PC-9 (cell line): ENCODE measurements at regions not wholly inside any gene's neighbourhood (a gene's known extent, or its start where the extent isn't known, plus 50 kb on each side); places are given as distances from the start of the nearest gene placed in this dataset.

Experiments used
- BruUV-seq: library from RNA; stranded (reverse); fragments of 400-500 nt; replicated peaks from 2 replicates; lab custom pipeline; 2021; lab: Mats Ljungman, UMichigan
- CTCF ChIA-PET: fragments of 300-600 bp; sonication (Branson Sonifier 250); formaldehyde crosslinking; loops from one replicate; lab custom pipeline; 2022; ENCODE audit warnings: antibody characterized with exemption; lab: Charles Lee
- POLR2A ChIA-PET: fragments of 300-600 bp; sonication (Branson Sonifier 250); formaldehyde crosslinking; loops from one replicate; lab custom pipeline; 2022; ENCODE audit warnings: antibody characterized with exemption; ENCODE audit not compliant: unreplicated experiment; lab: Charles Lee
- DNase-seq, 2 experiments: peaks; one replicate each; pipeline versions ENCODE4 v3.0.0 to v3.0.0-alpha.2; 2015 to 2022; ENCODE audit warnings: mixed read lengths in 1 of 2
- H2AFZ ChIP-seq: fragments of 200-600 bp; sonication (generic); 2 replicates; pipeline ENCODE4 v1.8.1; 2017; ENCODE audit warnings: antibody characterized with exemption
- H3F3A ChIP-seq: fragments of 200-600 bp; sonication (generic); 2 replicates; pipeline ENCODE4 v1.8.1; 2017; ENCODE audit warnings: antibody characterized with exemption, mild to moderate bottlenecking, low read depth; ENCODE audit not compliant: insufficient read depth
- H3K27ac ChIP-seq: fragments of 200-600 bp; sonication (generic); 2 replicates; pipeline ENCODE4 v1.6.1; 2016; ENCODE audit warnings: mixed run types
- H3K27me3 ChIP-seq: fragments of 200-600 bp; sonication (generic); 2 replicates; pipeline ENCODE4 v1.6.1; 2016; ENCODE audit warnings: low read depth, mixed run types; ENCODE audit not compliant: insufficient read depth
- H3K36me3 ChIP-seq: fragments of 200-600 bp; sonication (generic); 2 replicates; pipeline ENCODE4 v1.6.1; 2016; ENCODE audit warnings: low read depth, mixed run types
- H3K4me1 ChIP-seq: fragments of 200-600 bp; sonication (generic); replicated peaks from 2 replicates; pipeline ENCODE4 v1.6.1; 2016; ENCODE audit warnings: mixed run types; ENCODE audit not compliant: insufficient read depth
- H3K4me2 ChIP-seq: fragments of 200-600 bp; sonication (generic); 2 replicates; pipeline ENCODE4 v1.6.1; 2017; ENCODE audit warnings: mixed run types
- H3K4me3 ChIP-seq: fragments of 200-600 bp; sonication (generic); 2 replicates; pipeline ENCODE4 v1.6.1; 2016; ENCODE audit warnings: mixed run types
- H3K79me2 ChIP-seq: fragments of 200-600 bp; sonication (generic); 2 replicates; pipeline ENCODE4 v1.6.1; 2017; ENCODE audit warnings: low read depth, mixed run types
- H3K9me2 ChIP-seq: fragments of 200-600 bp; sonication (generic); 2 replicates; pipeline ENCODE4 v1.8.1; 2017; ENCODE audit warnings: mild to moderate bottlenecking; ENCODE audit not compliant: insufficient read depth
- H3K9me3 ChIP-seq: fragments of 200-600 bp; sonication (generic); 2 replicates; pipeline ENCODE4 v1.8.1; 2016; ENCODE audit warnings: low read depth; ENCODE audit not compliant: insufficient read depth
- H4K20me1 ChIP-seq: fragments of 200-600 bp; sonication (generic); 2 replicates; pipeline ENCODE4 v1.8.1; 2017; ENCODE audit not compliant: insufficient read depth
- EZH2 ChIP-seq: fragments of 200-600 bp; sonication (generic); IDR thresholded peaks from 2 replicates; pipeline ENCODE4 v1.8.0; 2017; ENCODE audit warnings: antibody characterized with exemption, low read depth
- intact Hi-C: fragments of 100-400 bp; cut with micrococcal nuclease; formaldehyde crosslinking; loops from one replicate; pipeline ENCODE4 v1.10.0; 2022; ENCODE audit not compliant: unreplicated experiment
- TF ChIP-seq, protein P1 (sequence below): fragments of 200-600 bp; sonication (generic); conservative IDR thresholded peaks from 2 replicates; pipeline ENCODE4 v1.6.1; 2017; ENCODE audit warnings: mixed run types, antibody characterized with exemption, mild to moderate bottlenecking, moderate library complexity

GRCh38 chr2:221115944-221116343 is 456.2 kb downstream of the EPHA4 start:
- H3K79me2 ChIP-seq = no peaks in the 10 kb centered on the region
- H3K4me3 ChIP-seq = no peak overlapping the region
- intact Hi-C loops = no loop called here
- no peaks in the 10 kb centered on the region; the same call in 1 of the 2 replicates for H3K9me3 ChIP-seq
- ChIA-PET POLR2A (interaction anchor here (0.6 kb wide), 1 partner anchor 226 kb away, joined by 45 read pairs; no protein-coding TSS in a partner anchor), CTCF (no interaction called here)
- DNase-seq = no peak
- H3K27me3 ChIP-seq = no peaks in the 10 kb centered on the region
- H3K9me2 ChIP-seq = no peaks in the 10 kb centered on the region
- H3K4me2 ChIP-seq = no peak overlapping the region
- no peaks in the 10 kb centered on the region for H3F3A ChIP-seq
- H3K4me1 ChIP-seq = no peaks in the 10 kb centered on the region
- no peaks in the 10 kb centered on the region for H4K20me1 ChIP-seq
- no peak overlapping the region for H2AFZ ChIP-seq
- H3K36me3 ChIP-seq = no peaks in the 10 kb centered on the region
- no peak overlapping the region for H3K27ac ChIP-seq
- no peak for TF ChIP-seq EZH2
- TF ChIP-seq, protein P1, sequence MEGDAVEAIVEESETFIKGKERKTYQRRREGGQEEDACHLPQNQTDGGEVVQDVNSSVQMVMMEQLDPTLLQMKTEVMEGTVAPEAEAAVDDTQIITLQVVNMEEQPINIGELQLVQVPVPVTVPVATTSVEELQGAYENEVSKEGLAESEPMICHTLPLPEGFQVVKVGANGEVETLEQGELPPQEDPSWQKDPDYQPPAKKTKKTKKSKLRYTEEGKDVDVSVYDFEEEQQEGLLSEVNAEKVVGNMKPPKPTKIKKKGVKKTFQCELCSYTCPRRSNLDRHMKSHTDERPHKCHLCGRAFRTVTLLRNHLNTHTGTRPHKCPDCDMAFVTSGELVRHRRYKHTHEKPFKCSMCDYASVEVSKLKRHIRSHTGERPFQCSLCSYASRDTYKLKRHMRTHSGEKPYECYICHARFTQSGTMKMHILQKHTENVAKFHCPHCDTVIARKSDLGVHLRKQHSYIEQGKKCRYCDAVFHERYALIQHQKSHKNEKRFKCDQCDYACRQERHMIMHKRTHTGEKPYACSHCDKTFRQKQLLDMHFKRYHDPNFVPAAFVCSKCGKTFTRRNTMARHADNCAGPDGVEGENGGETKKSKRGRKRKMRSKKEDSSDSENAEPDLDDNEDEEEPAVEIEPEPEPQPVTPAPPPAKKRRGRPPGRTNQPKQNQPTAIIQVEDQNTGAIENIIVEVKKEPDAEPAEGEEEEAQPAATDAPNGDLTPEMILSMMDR = no peak
- no TSS peak for BruUV-seq

DNA sequence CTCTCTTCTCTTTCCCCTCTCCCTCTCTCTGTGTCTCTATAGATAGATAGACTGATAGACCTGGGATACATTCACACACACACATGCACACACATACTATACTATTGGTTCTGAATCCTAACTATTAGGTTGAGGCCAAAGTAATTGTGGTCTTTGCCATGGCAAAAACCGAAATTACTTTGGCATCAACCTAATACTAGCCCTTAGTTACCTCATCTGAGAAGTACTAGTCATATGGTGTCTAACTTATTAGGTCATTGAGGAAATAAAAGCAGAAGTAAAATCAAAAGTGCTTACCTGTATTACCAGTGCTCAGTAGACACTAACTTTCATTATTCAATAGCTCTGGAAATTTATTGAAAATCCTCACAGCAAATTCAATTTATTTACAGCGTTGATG is 451.5 kb downstream of the EPHA4 start:
- no peak overlapping the region for H3K27ac ChIP-seq
- CTCF ChIA-PET = no interaction called here
- no peaks in the 10 kb centered on the region; the same call in 1 of the 2 replicates for H3K9me3 ChIP-seq
- H3K4me3 ChIP-seq = no peak overlapping the region
- no peaks in the 10 kb centered on the region for H3K9me2 ChIP-seq
- intact Hi-C loops = no loop called here
- no peak for DNase-seq
- no peaks in the 10 kb centered on the region for H3K27me3 ChIP-seq
- no peak overlapping the region for H2AFZ ChIP-seq
- no peaks in the 10 kb centered on the region for H3K4me1 ChIP-seq
- H3K36me3 ChIP-seq = no peaks in the 10 kb centered on the region
- H3F3A ChIP-seq = no peaks in the 10 kb centered on the region
- no peak overlapping the region for H3K4me2 ChIP-seq
- TF ChIP-seq, protein P1 = no peak
- no peak for TF ChIP-seq EZH2
- H4K20me1 ChIP-seq = no peaks in the 10 kb centered on the region
- no TSS peak for BruUV-seq
- no peaks in the 10 kb centered on the region for H3K79me2 ChIP-seq
- POLR2A ChIA-PET = no interaction called here

- TF ChIP-seq, protein P1 = no peak
- TF ChIP-seq EZH2 = no peak
- no peaks in the 10 kb centered on the region for H3F3A ChIP-seq
- BruUV-seq = no TSS peak
- no peak overlapping the region for H3K27ac ChIP-seq
- intact Hi-C loops = no loop called here
- no peaks in the 10 kb centered on the region for H3K36me3 ChIP-seq
- H3K4me3 ChIP-seq = no peak overlapping the region
- H3K27me3 ChIP-seq = no peaks in the 10 kb centered on the region
- ChIA-PET CTCF (interaction anchor here (0.6 kb wide), 1 partner anchor 919 kb away, joined by 3 read pairs; no protein-coding TSS in a partner anchor), POLR2A (no interaction called here)
- no peaks in the 10 kb centered on the region for H3K9me2 ChIP-seq
- H3K79me2 ChIP-seq = no peaks in the 10 kb centered on the region
- DNase-seq = no peak
- no peaks in the 10 kb centered on the region for H3K4me1 ChIP-seq
- no peaks in the 10 kb centered on the region; the same call in none of the 2 replicates for H3K9me3 ChIP-seq
- H2AFZ ChIP-seq = no peak overlapping the region
- no peak overlapping the region for H3K4me2 ChIP-seq
- no peaks in the 10 kb centered on the region for H4K20me1 ChIP-seq
Observed at GRCh38 chr2:221123396-221123795, 448.7 kb downstream of the EPHA4 start.
